ENCODE measurements at regions not wholly inside any gene's neighbourhood (a gene's known extent, or its start where the extent isn't known, plus 50 kb on each side); places are given as distances from the start of the nearest gene placed in this dataset.
"Not testable (repeated sequence)": the region's sequence is repeated elsewhere in the genome, so short reads cannot be mapped to it uniquely, and the experiment has no call there.

DNA sequence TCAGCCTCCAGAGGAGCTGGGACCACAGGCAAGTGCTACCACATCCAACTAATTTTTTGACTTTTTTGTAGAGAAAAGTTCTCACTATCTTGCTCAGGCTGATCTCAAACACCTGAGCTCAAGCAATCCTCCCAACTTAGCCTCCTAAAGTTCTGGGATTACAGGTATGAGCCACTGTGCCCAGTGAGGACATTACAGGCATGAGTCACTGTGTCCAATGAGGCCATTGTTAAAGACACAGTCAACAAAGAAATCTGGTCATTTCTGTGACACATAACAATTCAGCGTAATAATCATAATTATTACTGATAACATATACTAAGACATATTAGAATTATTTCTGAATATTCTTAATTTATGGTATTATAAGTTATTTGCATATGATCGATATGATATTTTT is 463.4 kb upstream of the NDN start:
- no peak for DNase-seq (ENCODE audit: low spot score)

- not testable (repeated sequence) for DNase-seq (ENCODE audit: low spot score)
Measured at GRCh38 chr15:24158306-24158705, 471.2 kb upstream of the NDN start.

- DNase-seq (ENCODE audit: low spot score) = not testable (repeated sequence)
Measured at GRCh38 chr15:24165512-24165911, 478.4 kb upstream of the NDN start.

GRCh38 chr15:24202297-24202696 is 473.3 kb upstream of the NPAP1 start:
- DNase-seq (ENCODE audit: low spot score) = not testable (repeated sequence)

GRCh38 chr15:24211742-24212476 is 463.7 kb upstream of the NPAP1 start:
- DNase-seq (ENCODE audit: low spot score) = not testable (repeated sequence)

DNA sequence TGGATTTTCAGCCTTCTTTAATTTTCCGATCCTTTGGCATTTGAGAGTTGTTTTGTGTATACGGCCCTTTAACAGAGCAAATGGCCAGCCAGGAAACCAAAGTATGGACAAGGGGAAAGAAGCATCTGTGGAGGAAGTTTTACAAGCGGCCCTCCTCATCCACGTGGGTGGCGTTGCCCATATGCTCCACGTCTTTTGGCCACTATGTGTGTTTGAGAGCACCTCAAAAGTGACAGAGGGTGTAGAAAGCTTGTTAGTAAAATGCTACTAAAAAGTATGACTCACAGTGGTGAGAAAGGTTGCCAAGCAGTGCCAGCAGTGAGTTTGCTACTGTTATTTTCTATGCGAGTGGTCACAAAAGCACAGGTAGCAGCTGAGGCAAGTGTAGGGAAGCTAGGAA is 451.8 kb upstream of the NPAP1 start:
- no peak for DNase-seq (ENCODE audit: low spot score)

DNA sequence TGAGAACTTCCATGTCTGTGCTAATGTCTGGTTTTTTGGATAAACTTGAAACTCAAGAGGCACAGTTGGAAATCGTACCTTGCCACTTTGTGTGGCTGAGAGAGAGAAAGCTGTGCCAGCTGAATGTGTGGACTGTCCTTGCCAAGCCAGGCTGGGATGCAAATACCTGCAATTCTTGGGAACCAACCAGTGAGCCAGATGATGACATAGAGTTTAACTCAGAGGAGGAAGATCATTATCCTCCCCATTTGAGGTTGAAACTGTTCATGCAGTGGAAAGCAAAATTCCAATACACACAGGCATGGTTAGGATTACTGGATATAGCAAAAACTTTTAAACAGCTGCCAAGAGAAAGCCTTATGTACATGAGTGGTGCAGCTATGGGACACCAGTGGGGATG is 451.4 kb upstream of the NPAP1 start:
- no peak for DNase-seq (ENCODE audit: low spot score)

DNA sequence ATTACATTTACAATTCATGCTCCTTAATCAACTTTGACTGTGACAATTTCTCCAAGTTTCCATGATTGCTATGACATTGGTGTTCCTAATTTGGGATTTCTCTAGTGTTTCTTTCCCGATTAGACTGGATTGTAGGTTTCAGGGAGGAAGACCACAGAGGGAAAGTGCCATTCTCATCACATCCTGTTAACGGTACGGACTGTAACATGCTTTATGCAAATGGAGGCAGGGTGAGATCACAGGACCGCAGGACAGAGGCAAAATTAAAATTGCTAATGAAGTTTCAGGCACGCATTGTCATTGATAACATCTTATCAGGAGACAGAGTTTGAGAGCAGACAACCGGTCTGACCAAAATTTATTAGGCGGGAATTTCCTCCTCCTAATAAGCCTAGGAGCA is 446.7 kb upstream of the NPAP1 start:
- not testable (repeated sequence) for DNase-seq (ENCODE audit: low spot score)

GRCh38 chr15:24233134-24233533 is 442.4 kb upstream of the NPAP1 start:
- not testable (repeated sequence) for DNase-seq (ENCODE audit: low spot score)

DNA sequence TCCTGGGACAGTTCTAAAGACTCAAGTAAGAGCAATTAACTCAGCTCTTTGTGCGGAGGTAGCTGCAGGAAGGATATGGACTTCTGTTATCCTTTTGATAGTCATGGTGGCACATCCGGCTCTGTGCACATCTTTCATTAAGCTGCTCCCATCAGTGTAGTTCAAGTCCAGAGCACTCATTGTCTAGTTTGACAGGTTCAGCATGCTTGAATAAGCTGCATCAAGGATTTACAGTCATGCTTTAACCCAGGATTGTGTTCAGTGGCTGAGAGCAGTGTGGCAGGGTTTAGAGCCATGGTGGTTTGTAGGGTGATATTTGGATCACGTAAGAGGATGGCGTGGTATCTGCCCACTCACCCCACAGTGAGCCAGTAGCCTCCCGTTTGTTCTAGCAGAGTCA is 435.0 kb upstream of the NPAP1 start:
- DNase-seq (ENCODE audit: low spot score) = not testable (repeated sequence)

GRCh38 chr15:24259106-24259505 is 416.5 kb upstream of the NPAP1 start:
- not testable (repeated sequence) for DNase-seq (ENCODE audit: low spot score)

- not testable (repeated sequence) for DNase-seq (ENCODE audit: low spot score)
Measured at GRCh38 chr15:24260407-24260806, 415.2 kb upstream of the NPAP1 start.

DNA sequence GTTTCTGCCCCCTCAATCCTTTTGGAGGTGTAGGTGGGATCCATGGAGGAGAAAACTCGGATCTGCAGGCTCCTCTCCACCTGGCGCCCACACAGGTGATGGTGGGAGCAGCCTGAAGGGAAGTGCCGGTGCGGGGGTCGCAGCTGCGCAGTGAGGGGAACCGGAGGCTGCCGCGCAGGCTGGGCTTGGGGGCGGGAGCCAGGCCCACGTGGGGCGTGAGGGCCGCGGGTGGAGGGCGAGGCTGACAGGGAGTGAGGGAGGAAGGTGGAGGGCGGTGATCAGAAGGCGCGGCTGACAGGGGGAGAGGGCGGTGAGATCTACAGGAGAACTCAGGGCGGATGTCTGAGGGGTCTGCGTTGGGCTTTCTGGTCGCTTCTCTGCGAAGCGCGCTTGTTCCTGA is 414.7 kb upstream of the NPAP1 start:
- not testable (repeated sequence) for DNase-seq (ENCODE audit: low spot score)

GRCh38 chr15:24268536-24269165 is 406.9 kb upstream of the NPAP1 start:
- not testable (repeated sequence) for DNase-seq (ENCODE audit: low spot score)

DNA sequence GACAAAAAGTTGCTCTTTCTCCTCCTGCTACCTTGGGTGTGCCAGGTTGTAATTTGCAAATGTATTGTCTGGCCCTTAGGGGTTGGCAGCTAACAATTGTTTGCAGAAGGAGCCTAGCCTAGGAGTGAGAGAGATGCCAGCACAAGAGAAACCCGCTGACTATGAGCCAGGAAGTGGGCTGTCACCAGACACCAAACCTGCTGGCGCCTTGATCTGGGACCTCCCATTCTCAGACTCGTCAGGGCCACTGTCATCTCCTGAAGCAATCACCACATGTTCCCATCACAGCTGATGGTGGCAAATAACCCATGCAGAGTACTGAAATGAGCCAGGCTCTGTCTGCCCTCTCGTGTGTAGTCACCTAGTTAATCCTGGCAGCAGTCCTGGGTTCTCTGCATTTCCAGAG is 406.4 kb upstream of the NPAP1 start:
- no peak for DNase-seq (ENCODE audit: low spot score)

GRCh38 chr15:24269923-24270322 is 405.7 kb upstream of the NPAP1 start:
- no peak for DNase-seq (ENCODE audit: low spot score)

GRCh38 chr15:24271496-24272244 is 403.9 kb upstream of the NPAP1 start:
- not testable (repeated sequence) for DNase-seq (ENCODE audit: low spot score)

GRCh38 chr15:24292837-24293236 is 382.7 kb upstream of the NPAP1 start:
- DNase-seq (ENCODE audit: low spot score) = no peak

GRCh38 chr15:24300804-24301368 is 374.7 kb upstream of the NPAP1 start:
- not testable (repeated sequence) for DNase-seq (ENCODE audit: low spot score)

GRCh38 chr15:24301999-24302398 is 373.6 kb upstream of the NPAP1 start:
- DNase-seq (ENCODE audit: low spot score) = not testable (repeated sequence)

GRCh38 chr15:24304747-24305146 is 370.8 kb upstream of the NPAP1 start:
- DNase-seq (ENCODE audit: low spot score) = not testable (repeated sequence)

GRCh38 chr15:24305643-24306042 is 369.9 kb upstream of the NPAP1 start:
- not testable (repeated sequence) for DNase-seq (ENCODE audit: low spot score)

- DNase-seq (ENCODE audit: low spot score) = not testable (repeated sequence)
Measured at GRCh38 chr15:24309700-24310099, 365.9 kb upstream of the NPAP1 start.

All from HuH-7 (cell line).